ENCODE measurements at regions not wholly inside any gene's neighbourhood (a gene's known extent, or its start where the extent isn't known, plus 50 kb on each side); places are given as distances from the start of the nearest gene placed in this dataset.

DNA sequence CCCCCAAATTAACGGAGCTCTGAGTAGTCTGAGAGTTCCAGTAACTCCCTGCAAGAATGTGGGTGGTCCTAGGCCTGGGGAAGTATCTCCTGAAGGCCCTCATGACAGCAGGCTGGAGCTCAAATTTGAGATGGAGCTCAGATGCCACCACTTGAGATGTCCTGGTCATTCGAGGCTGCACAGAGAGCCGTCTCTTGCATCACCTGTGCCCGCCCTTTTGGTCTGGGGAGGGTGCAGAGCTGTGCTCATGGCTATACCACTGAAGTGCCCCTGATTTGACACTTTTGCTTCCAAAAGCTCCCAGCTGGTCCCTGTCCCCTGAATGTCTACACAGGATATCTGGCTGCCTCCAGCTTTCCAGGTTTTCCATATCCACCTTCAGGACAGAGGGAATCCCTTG is 214.0 kb upstream of the B3GAT1 start:
- no peak for DNase-seq (ENCODE audit: low read depth)
- Histone ChIP-seq H3K9me3 (ENCODE audit: insufficient read depth, low read depth, low read length) (no peaks in the 10 kb centered on the region), H3K4me2 (ENCODE audit: low read length) (no peak overlapping the region), H3K9ac (ENCODE audit: low read length) (no peak overlapping the region), H3K4me1 (ENCODE audit: insufficient read depth, low read length) (no peaks in the 10 kb centered on the region), H4K20me1 (ENCODE audit: insufficient read depth, low read length) (no peaks in the 10 kb centered on the region), H3K79me2 (ENCODE audit: insufficient read depth, low read length) (no peaks in the 10 kb centered on the region), H3K27me3 (ENCODE audit: insufficient read depth, low read length) (no peaks in the 10 kb centered on the region), H2AFZ (ENCODE audit: low read depth, low read length) (no peak overlapping the region), H3K4me3 (ENCODE audit: insufficient read depth, low read depth, low read length) (no peak overlapping the region), H3K36me3 (ENCODE audit: insufficient read depth, low read length) (no peaks in the 10 kb centered on the region), H3K27ac (ENCODE audit: low read depth, low read length) (no peak overlapping the region)
- Mint-ChIP-seq H3K27me3 (ENCODE audit: low read depth, unreplicated experiment) (peaks cover 55% of the 10 kb centered on the region), H3K9me3 (ENCODE audit: unreplicated experiment) (peaks cover 2% of the 10 kb centered on the region), H3K4me3 (ENCODE audit: unreplicated experiment) (no peak overlapping the region), H3K36me3 (ENCODE audit: low read depth, unreplicated experiment) (no peaks in the 10 kb centered on the region), H3K27ac (ENCODE audit: unreplicated experiment) (no peak overlapping the region), H3K4me1 (ENCODE audit: low read depth, unreplicated experiment) (no peaks in the 10 kb centered on the region)
- TF ChIP-seq, protein P1, sequence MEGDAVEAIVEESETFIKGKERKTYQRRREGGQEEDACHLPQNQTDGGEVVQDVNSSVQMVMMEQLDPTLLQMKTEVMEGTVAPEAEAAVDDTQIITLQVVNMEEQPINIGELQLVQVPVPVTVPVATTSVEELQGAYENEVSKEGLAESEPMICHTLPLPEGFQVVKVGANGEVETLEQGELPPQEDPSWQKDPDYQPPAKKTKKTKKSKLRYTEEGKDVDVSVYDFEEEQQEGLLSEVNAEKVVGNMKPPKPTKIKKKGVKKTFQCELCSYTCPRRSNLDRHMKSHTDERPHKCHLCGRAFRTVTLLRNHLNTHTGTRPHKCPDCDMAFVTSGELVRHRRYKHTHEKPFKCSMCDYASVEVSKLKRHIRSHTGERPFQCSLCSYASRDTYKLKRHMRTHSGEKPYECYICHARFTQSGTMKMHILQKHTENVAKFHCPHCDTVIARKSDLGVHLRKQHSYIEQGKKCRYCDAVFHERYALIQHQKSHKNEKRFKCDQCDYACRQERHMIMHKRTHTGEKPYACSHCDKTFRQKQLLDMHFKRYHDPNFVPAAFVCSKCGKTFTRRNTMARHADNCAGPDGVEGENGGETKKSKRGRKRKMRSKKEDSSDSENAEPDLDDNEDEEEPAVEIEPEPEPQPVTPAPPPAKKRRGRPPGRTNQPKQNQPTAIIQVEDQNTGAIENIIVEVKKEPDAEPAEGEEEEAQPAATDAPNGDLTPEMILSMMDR (IDR thresholded peaks at IDR 0.05; ENCODE audit: insufficient read depth, low read depth, low read length): no peak
- FAIRE-seq: no peak

DNA sequence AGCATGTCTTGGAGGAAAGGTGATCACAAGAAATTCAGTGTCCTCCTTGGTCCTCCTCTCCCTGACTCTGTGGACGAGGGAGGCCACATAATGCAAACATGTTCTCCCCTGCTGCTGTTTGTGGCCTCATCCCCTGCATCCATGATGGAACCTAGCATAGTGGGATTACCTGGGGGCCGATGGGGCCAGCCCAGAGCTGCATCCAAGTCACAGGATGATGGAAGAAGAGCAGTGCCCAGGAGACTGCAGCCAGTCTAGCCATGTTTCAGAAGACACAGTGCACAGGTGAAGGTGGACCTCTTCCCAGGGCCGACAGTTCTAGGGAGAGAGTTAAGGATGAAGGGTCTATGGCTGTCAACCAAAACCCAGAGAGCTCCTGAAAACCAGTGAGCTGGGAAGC is 213.6 kb upstream of the B3GAT1 start:
- H3K4me1 Mint-ChIP-seq (ENCODE audit: low read depth, unreplicated experiment): no peaks in the 10 kb centered on the region
- no peak overlapping the region for H3K4me2 ChIP-seq (ENCODE audit: low read length)
- no peak overlapping the region for H3K9ac ChIP-seq (ENCODE audit: low read length)
- H3K27me3 ChIP-seq (ENCODE audit: insufficient read depth, low read length): no peaks in the 10 kb centered on the region
- DNase-seq (ENCODE audit: low read depth): no peak
- no peaks in the 10 kb centered on the region for H4K20me1 ChIP-seq (ENCODE audit: insufficient read depth, low read length)
- H3K36me3 Mint-ChIP-seq (ENCODE audit: low read depth, unreplicated experiment): no peaks in the 10 kb centered on the region
- no peak overlapping the region for H3K4me3 Mint-ChIP-seq (ENCODE audit: unreplicated experiment)
- H3K9me3 ChIP-seq (ENCODE audit: insufficient read depth, low read depth, low read length): no peaks in the 10 kb centered on the region
- H3K27ac ChIP-seq (ENCODE audit: low read depth, low read length): no peak overlapping the region
- H3K79me2 ChIP-seq (ENCODE audit: insufficient read depth, low read length): no peaks in the 10 kb centered on the region
- FAIRE-seq: no peak
- peaks cover 56% of the 10 kb centered on the region for H3K27me3 Mint-ChIP-seq (ENCODE audit: low read depth, unreplicated experiment)
- peaks cover 2% of the 10 kb centered on the region for H3K9me3 Mint-ChIP-seq (ENCODE audit: unreplicated experiment)
- no peaks in the 10 kb centered on the region for H3K4me1 ChIP-seq (ENCODE audit: insufficient read depth, low read length)
- no peaks in the 10 kb centered on the region for H3K36me3 ChIP-seq (ENCODE audit: insufficient read depth, low read length)
- TF ChIP-seq, protein P1 (IDR thresholded peaks at IDR 0.05; ENCODE audit: insufficient read depth, low read depth, low read length): no peak
- no peak for TF ChIP-seq EZH2 (IDR thresholded peaks at IDR 0.05; ENCODE audit: insufficient read depth, low read length)
- H3K27ac Mint-ChIP-seq (ENCODE audit: unreplicated experiment): no peak overlapping the region
- no peak overlapping the region for H3K4me3 ChIP-seq (ENCODE audit: insufficient read depth, low read depth, low read length)
- no peak overlapping the region for H2AFZ ChIP-seq (ENCODE audit: low read depth, low read length)

DNA sequence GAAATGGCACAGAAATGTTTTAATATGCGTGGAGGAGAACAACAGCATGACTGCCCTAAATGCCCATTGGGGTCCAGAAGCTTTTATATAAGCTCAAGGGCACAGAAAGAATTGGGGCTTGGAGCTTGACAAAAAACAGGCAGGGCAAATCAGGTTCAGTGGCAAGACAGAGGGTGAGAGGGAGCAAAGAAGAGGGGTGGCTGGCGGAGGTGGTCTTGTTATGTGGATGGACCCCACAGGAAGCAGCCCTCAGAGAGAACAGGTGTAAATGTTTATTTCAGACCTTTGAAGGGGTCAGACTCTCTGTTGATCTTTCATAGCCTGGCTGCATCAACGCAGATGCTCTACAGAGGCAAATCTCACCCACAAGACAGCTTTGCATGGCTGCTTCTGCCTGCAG is 213.1 kb upstream of the B3GAT1 start:
- Mint-ChIP-seq H3K27ac (ENCODE audit: unreplicated experiment) (no peak overlapping the region), H3K36me3 (ENCODE audit: low read depth, unreplicated experiment) (no peaks in the 10 kb centered on the region), H3K9me3 (ENCODE audit: unreplicated experiment) (peaks cover 2% of the 10 kb centered on the region), H3K27me3 (ENCODE audit: low read depth, unreplicated experiment) (peaks cover 56% of the 10 kb centered on the region), H3K4me3 (ENCODE audit: unreplicated experiment) (no peak overlapping the region), H3K4me1 (ENCODE audit: low read depth, unreplicated experiment) (no peaks in the 10 kb centered on the region)
- TF ChIP-seq, protein P1 (IDR thresholded peaks at IDR 0.05; ENCODE audit: insufficient read depth, low read depth, low read length): no peak
- no peak for TF ChIP-seq EZH2 (IDR thresholded peaks at IDR 0.05; ENCODE audit: insufficient read depth, low read length)
- no peaks in the 10 kb centered on the region for H4K20me1 ChIP-seq (ENCODE audit: insufficient read depth, low read length)
- H3K4me3 ChIP-seq (ENCODE audit: insufficient read depth, low read depth, low read length): no peak overlapping the region
- no peaks in the 10 kb centered on the region for H3K4me1 ChIP-seq (ENCODE audit: insufficient read depth, low read length)
- H3K4me2 ChIP-seq (ENCODE audit: low read length): no peak overlapping the region
- H3K79me2 ChIP-seq (ENCODE audit: insufficient read depth, low read length): no peaks in the 10 kb centered on the region
- FAIRE-seq (no peak), DNase-seq (ENCODE audit: low read depth) (no peak)
- H2AFZ ChIP-seq (ENCODE audit: low read depth, low read length): no peak overlapping the region
- H3K9ac ChIP-seq (ENCODE audit: low read length): no peak overlapping the region
- no peaks in the 10 kb centered on the region for H3K36me3 ChIP-seq (ENCODE audit: insufficient read depth, low read length)
- no peaks in the 10 kb centered on the region for H3K9me3 ChIP-seq (ENCODE audit: insufficient read depth, low read depth, low read length)
- H3K27me3 ChIP-seq (ENCODE audit: insufficient read depth, low read length): no peaks in the 10 kb centered on the region
- no peak overlapping the region for H3K27ac ChIP-seq (ENCODE audit: low read depth, low read length)

Measured in astrocyte (in vitro differentiated cells and primary cell).